Stomach (tissue), 8 donors: ENCODE measurements at regions not wholly inside any gene's neighbourhood (a gene's known extent, or its start where the extent isn't known, plus 50 kb on each side); places are given as distances from the start of the nearest gene placed in this dataset.

Experiments used
- DNase-seq, 2 donors: peaks; one replicate each; pipeline versions ENCODE4 v3.0.0 to v3.0.0-alpha.2; 2013 to 2019
- H3K27ac ChIP-seq, 5 donors: fragments of 200-600 bp in 4 of 5; sonication (generic) in 4 of 5; one replicate each; pipeline ENCODE4 v1.5.1; 2013 to 2019; ENCODE audit warnings: mild to moderate bottlenecking in 1 of 5, moderate library complexity in 1 of 5
- H3K27me3 ChIP-seq, 3 donors: fragments of 200-600 bp; sonication (generic); one replicate each; pipeline ENCODE4 v1.5.1; 2017 to 2019; ENCODE audit warnings: mixed run types in 1 of 3
- H3K36me3 ChIP-seq, 4 donors: fragments of 200-600 bp; sonication (generic); 1 replicate in 3 of 4; 2 replicates in 1 of 4; pipeline ENCODE4 v1.5.1; 2016 to 2019
- H3K4me1 ChIP-seq, 4 donors: fragments of 200-600 bp; sonication (generic); one replicate each; pipeline ENCODE4 v1.5.1; 2016 to 2019
- H3K4me3 ChIP-seq, 4 donors: fragments of 200-600 bp; sonication (generic) in 3 of 4; one replicate each; pipeline ENCODE4 v1.5.1; 2016 to 2019; ENCODE audit warnings: mild to moderate bottlenecking in 1 of 4
- H3K9me3 ChIP-seq, 4 donors: fragments of 200-600 bp; sonication (generic); one replicate each; pipeline ENCODE4 v1.5.1; 2016 to 2019
- CTCF ChIP-seq, 7 experiments: fragments of 450-650 bp in 4 of 7; fragments of 200-600 bp in 3 of 7; sonication (generic) in 3 of 7; IDR thresholded peaks; one replicate each; pipeline ENCODE4 v1.5.1; 2016 to 2019; ENCODE audit warnings: antibody characterized with exemption in 7 of 7, control low read depth in 2 of 7, mild to moderate bottlenecking in 1 of 7
- EP300 ChIP-seq: sonication (generic); formaldehyde crosslinking; IDR thresholded peaks from one replicate; pipeline ENCODE4 v1.6.1; 2017; ENCODE audit warnings: antibody characterized with exemption
- POLR2A ChIP-seq, 4 donors: fragments of 450-650 bp; IDR thresholded peaks; one replicate each; pipeline ENCODE4 v1.6.1; 2016; ENCODE audit warnings: antibody characterized with exemption in 4 of 4, control low read depth in 2 of 4, mild to moderate bottlenecking in 1 of 4, moderate library complexity in 1 of 4
- POLR2AphosphoS5 ChIP-seq, 3 donors: sonication (generic); formaldehyde crosslinking; IDR thresholded peaks; one replicate each; pipeline ENCODE4 v1.6.1; 2016; ENCODE audit warnings: antibody characterized with exemption in 3 of 3
- WGBS, 5 donors: extraction: QIAGEN DNeasy Blood & Tissue Kit in 3 of 5; methylation state at CpG; one replicate each; pipeline versions ENCODE4 v1.1.5 to v1.1.7; 2013 to 2018; 5-methylcytosine and 5-hydroxymethylcytosine counted together
- intact Hi-C: fragments of 100-400 bp; cut with DNase I; formaldehyde crosslinking; loops from one replicate; pipeline ENCODE4 v1.15.1; 2023; ENCODE audit warnings: low total_unique reads
- donor health status: healthy with polysubstance abuse.
- donor health status: Bipolar disorder and iron deficiency.
- donor health status: healthy.

GRCh38 chr9:134536101-134536900 is 105.3 kb upstream of the COL5A1 start:
- intact Hi-C loops: no loop called here
- TF ChIP-seq POLR2A (IDR thresholded peaks at IDR 0.05): no peak
- TF ChIP-seq POLR2AphosphoS5 (IDR thresholded peaks at IDR 0.05): no peak
- no peak for TF ChIP-seq EP300
- no peak for TF ChIP-seq CTCF (IDR thresholded peaks at IDR 0.05)
- DNase-seq: peak in 1 of 2 donors; percentile 46
- Histone ChIP-seq H3K27ac (no peak overlapping the region), H3K4me1 (peaks cover 0 to 28% (median 0%) of the 10 kb centered on the region in 4 donors), H3K36me3 (no peaks in the 10 kb centered on the region), H3K9me3 (peaks cover 0 to 4% (median 2%) of the 10 kb centered on the region in 4 donors), H3K4me3 (no peak overlapping the region), H3K27me3 (peaks cover 0 to 63% (median 4%) of the 10 kb centered on the region in 3 donors)
- WGBS, 5 donors: 60 to 75% (median 64%) methylated on average over 10 to 22 of the region's 22 CpGs

GRCh38 chr9:134536931-134537330 is 104.7 kb upstream of the COL5A1 start:
- TF ChIP-seq CTCF (IDR thresholded peaks at IDR 0.05) (no peak), POLR2AphosphoS5 (IDR thresholded peaks at IDR 0.05) (no peak), POLR2A (IDR thresholded peaks at IDR 0.05) (no peak), EP300 (no peak)
- peak overlapping the region in 2 of 5 donors; percentile 59 to 65 for H3K27ac ChIP-seq
- intact Hi-C loops: no loop called here
- H3K9me3 ChIP-seq: no peaks in the 10 kb centered on the region
- peaks cover 0 to 28% (median 0%) of the 10 kb centered on the region in 4 donors for H3K4me1 ChIP-seq
- H3K36me3 ChIP-seq: no peaks in the 10 kb centered on the region
- 81 to 88% (median 86%) methylated on average over 14 of the region's 14 CpGs for WGBS, 5 donors
- H3K27me3 ChIP-seq: peaks cover 0 to 63% (median 4%) of the 10 kb centered on the region in 3 donors
- H3K4me3 ChIP-seq: no peak overlapping the region
- DNase-seq: no peak

GRCh38 chr9:134537951-134538641 is 103.5 kb upstream of the COL5A1 start:
- H3K4me3 ChIP-seq: no peak overlapping the region
- peaks cover 0 to 63% (median 4%) of the 10 kb centered on the region in 3 donors for H3K27me3 ChIP-seq
- H3K36me3 ChIP-seq: no peaks in the 10 kb centered on the region
- DNase-seq: peak in 1 of 2 donors; percentile 55
- intact Hi-C loops: no loop called here
- peaks cover 0 to 28% (median 0%) of the 10 kb centered on the region in 4 donors for H3K4me1 ChIP-seq
- peak overlapping the region in 4 of 5 donors; percentile 1 to 66 (median 62) for H3K27ac ChIP-seq
- no peaks in the 10 kb centered on the region for H3K9me3 ChIP-seq
- WGBS, 5 donors: 48 to 66% (median 58%) methylated on average over 21 of the region's 21 CpGs
- TF ChIP-seq POLR2A (IDR thresholded peaks at IDR 0.05): no peak
- no peak for TF ChIP-seq EP300
- TF ChIP-seq CTCF (IDR thresholded peaks at IDR 0.05): no peak
- TF ChIP-seq POLR2AphosphoS5 (IDR thresholded peaks at IDR 0.05): no peak

GRCh38 chr9:134538856-134539566 is 102.6 kb upstream of the COL5A1 start:
- Histone ChIP-seq H3K27me3 (peaks cover 0 to 60% (median 4%) of the 10 kb centered on the region in 3 donors), H3K36me3 (no peaks in the 10 kb centered on the region), H3K27ac (peak overlapping the region in 4 of 5 donors; percentile 1 to 66 (median 62)), H3K4me3 (no peak overlapping the region), H3K9me3 (no peaks in the 10 kb centered on the region), H3K4me1 (peaks cover 0 to 28% (median 2%) of the 10 kb centered on the region in 4 donors)
- WGBS, 5 donors: 67 to 85% (median 76%) methylated on average over 18 to 21 of the region's 21 CpGs
- TF ChIP-seq CTCF (IDR thresholded peaks at IDR 0.05) (no peak), POLR2AphosphoS5 (IDR thresholded peaks at IDR 0.05) (no peak), EP300 (no peak), POLR2A (IDR thresholded peaks at IDR 0.05) (no peak)
- DNase-seq: peak in 1 of 2 donors; percentile 56
- intact Hi-C loops: no loop called here
